GM12892 (cell line): ENCODE measurements at regions not wholly inside any gene's neighbourhood (a gene's known extent, or its start where the extent isn't known, plus 50 kb on each side); places are given as distances from the start of the nearest gene placed in this dataset.

ENCODE experiments used
- DNase-seq: peaks from one replicate; pipeline ENCODE4 v3.0.0; 2011; ENCODE audit not compliant: insufficient read length
- FAIRE-seq: peaks from 2 replicates; lab custom pipeline; 2011; peaks lifted over from hg19 to GRCh38; lab: Jason Lieb, UNC
- POLR2A ChIP-seq: IDR thresholded peaks from 2 replicates; pipeline ENCODE4 v1.6.1; 2011; ENCODE audit warnings: low read depth, low read length, control low read depth
- POLR2AphosphoS5 ChIP-seq: IDR thresholded peaks from 2 replicates; pipeline ENCODE4 v1.6.1; 2011; ENCODE audit warnings: low read depth, low read length, control low read depth
- TAF1 ChIP-seq: IDR thresholded peaks from 2 replicates; pipeline ENCODE4 v1.6.1; 2011; ENCODE audit warnings: low read depth, mild to moderate bottlenecking, control low read depth, low read length, borderline replicate concordance

DNA sequence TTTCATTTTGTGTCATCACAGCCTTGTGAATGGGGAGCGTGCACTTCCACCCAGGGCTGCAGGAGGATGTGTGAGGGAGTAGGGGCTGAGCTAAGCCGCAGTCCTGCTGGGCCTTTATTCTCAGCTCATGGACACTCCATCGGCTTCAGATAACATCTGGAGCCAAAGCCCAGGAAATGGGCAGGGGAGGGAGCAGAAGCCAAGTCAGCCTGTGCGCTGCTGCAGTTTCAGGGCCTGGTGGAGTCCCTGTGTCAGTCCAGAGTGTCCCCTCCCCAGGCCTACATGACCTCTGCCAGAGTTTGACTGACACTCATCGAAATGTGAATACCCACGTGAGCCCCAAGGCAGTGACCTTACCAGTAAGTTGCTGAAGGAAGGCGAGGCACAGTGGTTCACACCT lies 242.2 kb downstream of the LOXHD1 start:
- no peak for FAIRE-seq
- TF ChIP-seq POLR2AphosphoS5 (no peak), TAF1 (no peak), POLR2A (no peak)

DNA sequence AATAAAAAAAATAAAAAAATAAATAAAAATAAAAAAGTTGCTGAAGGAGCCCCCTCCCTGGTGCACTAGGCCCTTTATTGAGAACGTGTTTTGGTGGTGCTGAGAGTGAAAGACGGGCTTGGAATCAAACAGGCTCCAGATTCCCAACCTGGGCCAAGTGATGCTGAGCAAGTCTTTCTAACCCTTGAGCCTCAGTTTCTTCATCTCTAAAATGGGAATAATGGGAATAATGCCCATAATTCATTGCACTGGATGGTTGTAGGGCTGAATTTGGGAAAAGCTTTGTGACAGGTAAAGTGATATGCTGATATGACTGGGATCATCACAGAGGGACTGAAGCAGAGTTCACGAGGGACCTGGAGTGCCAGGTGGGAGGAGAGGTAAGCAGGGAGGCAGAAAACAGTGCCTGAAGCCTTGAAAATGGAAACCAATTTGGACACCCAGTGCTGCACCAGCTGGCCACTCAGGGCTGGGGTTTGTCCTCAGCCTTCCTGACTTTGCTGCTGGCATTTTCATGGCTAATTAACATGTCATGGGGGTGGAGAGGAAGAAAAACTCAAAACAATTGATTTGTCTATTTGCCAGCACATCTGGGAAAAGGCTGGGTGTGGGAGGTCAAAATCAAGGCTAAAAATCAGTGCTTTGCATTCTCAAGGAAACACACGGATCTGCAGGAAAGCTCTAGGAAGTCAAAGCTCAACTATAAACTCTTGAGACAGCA lies 241.3 kb downstream of the LOXHD1 start:
- no peak for FAIRE-seq
- no peak for DNase-seq
- TF ChIP-seq TAF1, result no peak
- no peak for TF ChIP-seq POLR2A
- TF ChIP-seq POLR2AphosphoS5, result no peak

More for the DNA sequence above, 242.2 kb downstream of the LOXHD1 start:
- DNase-seq, result no peak

DNA sequence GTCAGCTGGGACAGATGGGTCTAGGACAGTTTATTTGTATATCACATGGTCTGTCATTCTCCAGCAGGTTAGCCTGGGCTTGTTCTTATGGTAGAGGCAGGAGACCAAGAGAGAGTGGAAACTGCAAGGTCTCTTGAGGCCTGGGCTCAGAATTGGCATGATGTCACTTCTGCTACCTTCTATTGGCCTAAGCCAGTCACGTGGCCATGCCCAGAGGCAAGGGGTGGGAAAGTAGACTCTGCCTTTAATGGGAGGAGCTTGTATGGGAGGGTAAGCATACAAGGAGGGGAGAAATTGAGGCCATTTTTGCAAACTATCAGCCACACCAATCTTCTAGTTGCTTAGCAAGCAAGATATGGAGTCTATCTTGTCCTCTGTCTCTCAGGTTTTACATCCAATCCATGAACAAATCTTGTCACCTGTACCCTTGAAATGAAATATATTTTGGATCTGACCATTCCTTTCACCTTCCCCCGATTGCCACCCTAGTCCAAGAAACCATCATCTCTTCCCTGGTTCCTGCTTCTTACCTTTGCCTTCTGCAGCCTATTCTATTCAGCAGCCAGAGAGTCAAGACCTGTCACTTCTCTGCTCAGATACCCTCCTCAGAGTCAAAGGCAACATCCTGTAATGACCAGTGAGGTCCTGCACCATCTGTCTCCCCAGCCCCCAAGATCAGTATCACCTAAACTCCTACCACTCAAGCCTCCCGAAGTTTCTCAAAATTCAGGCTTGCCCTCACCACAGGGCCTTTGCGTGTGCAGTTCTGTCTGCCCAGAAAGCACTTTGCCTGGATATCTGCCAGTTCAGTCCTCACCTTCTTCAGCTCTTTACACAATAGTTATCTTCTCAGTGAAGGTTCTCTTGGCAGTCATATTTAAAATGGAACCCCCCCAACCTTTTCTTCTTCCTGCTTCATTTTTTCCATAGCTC lies 240.0 kb downstream of the LOXHD1 start:
- DNase-seq (no peak), FAIRE-seq (no peak)
- TF ChIP-seq POLR2A (no peak), POLR2AphosphoS5 (no peak), TAF1 (no peak)

DNA sequence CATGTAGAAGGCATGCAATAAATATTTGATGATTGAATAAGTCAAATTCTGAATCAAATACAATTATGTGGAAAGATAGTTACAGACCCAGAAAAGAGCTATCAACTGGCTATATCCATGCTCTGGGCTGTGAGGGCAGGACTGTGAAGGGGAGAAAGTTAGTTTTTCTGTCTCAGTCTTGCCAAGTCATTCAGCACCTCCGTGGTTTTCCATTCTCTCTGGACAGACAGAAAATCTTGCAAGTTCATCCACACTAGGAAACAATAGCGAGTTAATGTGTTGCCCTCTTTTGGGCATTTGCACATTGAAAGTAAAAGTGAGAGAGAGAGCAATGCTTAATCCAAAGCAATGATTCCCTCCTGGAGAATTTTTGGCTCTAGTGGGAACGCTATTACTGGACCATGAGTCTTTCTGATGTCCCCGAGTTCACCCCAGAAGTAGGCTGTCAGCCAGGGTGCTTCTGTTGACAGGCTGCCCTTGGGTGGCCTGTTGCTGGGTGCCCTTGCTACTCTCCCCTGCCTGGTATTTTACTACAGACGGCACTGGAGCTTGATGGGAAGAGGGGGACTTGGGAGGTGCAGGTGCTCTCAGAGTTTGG lies 238.3 kb downstream of the LOXHD1 start:
- TF ChIP-seq POLR2AphosphoS5, result no peak
- TF ChIP-seq POLR2A, result no peak
- TF ChIP-seq TAF1, result no peak
- DNase-seq (no peak), FAIRE-seq (no peak)

- TF ChIP-seq POLR2A, result no peak
- TF ChIP-seq TAF1, result no peak
- TF ChIP-seq POLR2AphosphoS5, result no peak
- no peak for FAIRE-seq
- no peak for DNase-seq
Observed at GRCh38 chr18:46419391-46420141, 237.5 kb downstream of the LOXHD1 start.

- FAIRE-seq, result no peak
- TF ChIP-seq TAF1, result no peak
- no peak for TF ChIP-seq POLR2AphosphoS5
- TF ChIP-seq POLR2A, result no peak
- DNase-seq, result no peak
Observed at GRCh38 chr18:46421973-46422551, 235.0 kb downstream of the LOXHD1 start.

DNA sequence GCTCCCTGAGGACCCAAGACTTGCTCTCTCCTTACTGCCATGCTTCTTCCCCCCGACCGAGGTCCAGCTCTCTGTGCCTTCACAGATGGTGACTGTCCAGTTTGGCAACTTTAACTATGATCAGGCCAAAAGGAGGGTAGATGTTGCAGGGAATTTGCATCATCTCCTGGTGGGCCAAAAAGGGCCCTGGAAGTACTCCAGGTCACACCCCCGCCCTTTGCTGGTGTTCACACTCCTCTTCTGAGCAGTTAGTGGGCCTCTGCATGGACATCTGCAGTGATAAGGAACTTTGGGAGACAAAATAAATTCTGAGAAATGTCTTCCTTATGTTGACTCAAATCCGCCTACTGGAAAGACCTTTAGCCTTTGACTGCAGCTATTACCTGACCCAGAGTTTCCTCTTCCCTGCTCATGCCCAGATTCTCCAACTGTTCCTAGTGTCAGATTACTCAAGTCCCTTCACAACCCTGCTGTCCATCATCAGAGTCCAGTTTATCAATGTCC lies 234.4 kb downstream of the LOXHD1 start:
- TF ChIP-seq TAF1 (no peak), POLR2AphosphoS5 (no peak), POLR2A (no peak)
- DNase-seq, result no peak
- FAIRE-seq, result no peak

DNA sequence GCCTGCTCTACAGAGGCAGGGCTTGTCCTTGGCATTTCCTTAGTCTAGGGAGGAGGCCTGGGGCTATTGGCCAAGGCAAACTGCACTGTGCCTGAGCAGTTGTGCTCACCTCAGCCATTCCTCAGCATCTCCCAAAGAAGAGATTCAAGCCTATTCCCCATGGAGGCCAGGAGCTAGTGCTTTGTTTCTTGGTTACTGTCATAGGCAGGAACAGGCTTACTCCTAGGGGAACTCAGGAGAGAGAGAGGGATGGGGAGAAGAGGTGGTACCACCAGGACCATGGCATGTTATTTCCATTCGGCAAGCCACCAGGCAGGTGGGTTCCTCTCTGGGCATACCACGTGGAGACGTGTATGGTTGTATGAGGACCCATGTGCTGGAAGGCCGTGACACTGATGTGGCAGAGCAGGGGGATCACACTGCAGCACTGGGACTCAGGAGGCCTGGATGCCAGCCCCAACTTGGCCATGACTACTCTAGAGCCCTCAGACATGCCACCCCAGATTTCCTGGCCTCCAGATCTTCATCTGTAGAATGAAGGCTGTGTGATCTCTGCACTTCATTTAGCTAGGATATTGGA lies 233.7 kb downstream of the LOXHD1 start:
- no peak for TF ChIP-seq POLR2A
- TF ChIP-seq POLR2AphosphoS5, result no peak
- TF ChIP-seq TAF1, result no peak
- no peak for FAIRE-seq
- no peak for DNase-seq

GRCh38 chr18:46424898-46425297 lies 232.1 kb downstream of the LOXHD1 start:
- FAIRE-seq (no peak), DNase-seq (no peak)
- TF ChIP-seq POLR2A (no peak), POLR2AphosphoS5 (no peak), TAF1 (no peak)

GRCh38 chr18:46425511-46425910 lies 231.5 kb downstream of the LOXHD1 start:
- no peak for DNase-seq
- FAIRE-seq, result no peak
- no peak for TF ChIP-seq POLR2AphosphoS5
- TF ChIP-seq TAF1, result no peak
- no peak for TF ChIP-seq POLR2A

- no peak for FAIRE-seq
Observed at GRCh38 chr18:46426021-46426678, 230.9 kb downstream of the LOXHD1 start.

More at GRCh38 chr18:46426021-46426678, 230.9 kb downstream of the LOXHD1 start:
- TF ChIP-seq POLR2AphosphoS5 (no peak), POLR2A (no peak), TAF1 (no peak)
- no peak for DNase-seq
